GF-D8 (cell line): ENCODE measurements at regions not wholly inside any gene's neighbourhood (a gene's known extent, or its start where the extent isn't known, plus 50 kb on each side); places are given as distances from the start of the nearest gene placed in this dataset.
"Not testable (repeated sequence)": the region's sequence is repeated elsewhere in the genome, so short reads cannot be mapped to it uniquely, and the experiment has no call there.

Experiments
- DNase-seq: peaks from one replicate; lab custom pipeline; 2025; lab: John Stamatoyannopoulos, UW

DNA sequence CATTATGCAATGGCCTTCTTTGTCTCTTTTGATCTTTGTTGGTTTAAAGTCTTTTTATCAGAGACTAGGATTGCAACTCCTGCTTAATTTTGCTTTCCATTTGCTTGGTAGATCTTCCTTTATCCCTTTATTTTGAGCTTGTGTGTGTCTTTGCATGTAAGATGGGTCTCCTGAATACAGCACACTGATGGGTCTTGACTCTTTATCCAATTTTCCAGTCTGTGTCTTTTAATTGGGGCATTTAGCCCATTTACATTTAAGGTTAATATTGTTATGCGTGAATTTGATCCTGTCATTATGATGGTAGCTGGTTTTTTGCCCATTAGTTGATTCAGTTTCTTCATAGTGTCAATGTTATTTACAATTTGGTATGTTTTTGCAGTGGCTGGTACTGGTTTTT is 56.9 kb upstream of the TBX18 start:
- DNase-seq = not testable (repeated sequence)

- no peak for DNase-seq
Measured at GRCh38 chr6:84816741-84817140, 52.3 kb upstream of the TBX18 start.

GRCh38 chr6:84815896-84816735 is 51.7 kb upstream of the TBX18 start:
- DNase-seq = no peak
